NCI-H2171 treated with DMSO at 0.1 percent for 48 hours (cell line): ENCODE measurements at regions not wholly inside any gene's neighbourhood (a gene's known extent, or its start where the extent isn't known, plus 50 kb on each side); places are given as distances from the start of the nearest gene placed in this dataset.

Experiments
- DNase-seq: peaks from one replicate; lab custom pipeline; 2025; lab: John Stamatoyannopoulos, UW

DNA sequence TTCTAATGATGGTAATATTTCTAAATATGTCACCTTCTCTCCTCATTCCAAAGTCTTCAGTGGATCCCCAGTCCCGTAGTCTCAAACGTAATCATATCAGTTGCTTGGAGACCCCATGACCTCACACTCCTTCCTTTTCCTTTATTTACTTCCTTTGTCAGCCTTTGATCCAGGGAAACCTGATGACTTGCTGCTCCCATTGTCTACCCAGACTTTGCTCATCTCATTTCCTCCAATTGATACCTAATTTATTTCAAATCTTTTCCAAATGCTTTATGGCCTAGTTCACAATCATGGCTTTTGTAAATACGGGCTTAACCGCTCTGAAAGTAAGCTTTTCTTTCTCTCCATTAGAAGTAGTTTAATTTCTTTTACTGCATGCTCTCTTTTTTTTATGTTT is 402.4 kb upstream of the CYRIA start:
- no peak for DNase-seq

GRCh38 chr2:17065536-17065935 is 399.9 kb upstream of the CYRIA start:
- DNase-seq, result no peak

DNA sequence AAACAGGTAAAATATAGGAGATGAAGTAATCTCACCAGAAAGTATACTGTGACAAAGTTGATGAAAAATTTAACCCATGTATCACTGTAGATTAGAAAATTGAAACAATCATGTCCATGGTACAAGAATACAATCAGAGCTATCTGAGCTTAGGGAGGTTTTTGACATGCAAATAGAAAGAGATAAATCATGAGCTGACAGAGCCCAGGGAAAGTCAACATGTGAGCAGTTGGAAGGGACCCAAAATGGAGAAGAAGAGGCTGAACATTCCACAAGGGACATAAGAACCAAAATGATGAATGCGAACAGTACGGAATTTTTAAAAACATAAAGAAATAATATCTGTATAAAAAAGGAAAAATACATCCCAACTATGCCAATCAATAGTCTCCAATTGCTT is 395.4 kb upstream of the CYRIA start:
- DNase-seq, result no peak

- no peak for DNase-seq
These were observed 393.8 kb upstream of the CYRIA start for GRCh38 chr2:17059458-17059857.

GRCh38 chr2:17058772-17059402 is 393.3 kb upstream of the CYRIA start:
- DNase-seq, result no peak

GRCh38 chr2:17057109-17058017 is 391.7 kb upstream of the CYRIA start:
- DNase-seq, result no peak

GRCh38 chr2:17056236-17056635 is 390.6 kb upstream of the CYRIA start:
- no peak for DNase-seq

- DNase-seq, result no peak
These were observed 386.4 kb upstream of the CYRIA start for GRCh38 chr2:17052001-17052400.

GRCh38 chr2:17051538-17051937 is 385.9 kb upstream of the CYRIA start:
- no peak for DNase-seq

DNA sequence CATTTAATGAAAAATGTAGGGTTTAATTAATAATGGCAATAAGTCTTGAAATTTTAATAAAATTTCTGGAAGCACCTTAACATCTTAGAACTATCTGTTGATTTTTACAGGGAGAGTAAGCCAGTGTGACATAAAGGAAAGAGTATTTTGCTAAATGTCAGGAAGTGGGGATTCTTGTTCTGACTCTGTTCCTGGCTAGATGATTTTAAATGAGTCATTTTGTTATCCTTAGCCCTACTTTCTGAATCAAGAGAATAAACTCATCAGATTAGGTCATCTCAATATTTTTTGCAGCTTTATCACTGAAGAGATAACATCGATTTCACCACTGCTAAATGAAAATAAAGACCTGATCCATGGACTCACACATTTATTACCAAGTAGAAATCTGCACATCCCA is 377.5 kb upstream of the CYRIA start:
- no peak for DNase-seq

- no peak for DNase-seq
These were observed 370.7 kb upstream of the CYRIA start for GRCh38 chr2:17036361-17036760.

GRCh38 chr2:17035010-17035409 is 369.4 kb upstream of the CYRIA start:
- no peak for DNase-seq

DNA sequence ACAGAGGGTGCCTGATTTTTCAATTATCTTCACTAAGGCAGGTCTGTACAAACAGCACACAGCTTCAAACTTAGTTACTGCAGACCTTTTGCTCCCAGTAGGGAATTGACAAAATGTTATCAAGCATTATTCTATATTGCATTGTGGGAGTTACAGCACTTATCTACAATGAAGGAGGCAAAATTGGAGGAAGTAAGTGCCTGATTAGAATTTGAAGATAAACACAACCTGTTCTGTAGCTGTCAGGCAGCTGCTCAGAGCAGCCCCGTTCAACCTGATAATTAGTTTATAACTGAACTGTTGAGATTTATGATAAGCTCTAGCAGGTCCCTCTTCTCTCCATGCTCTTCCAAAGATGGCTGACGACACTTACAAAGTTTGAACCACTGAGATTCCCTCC is 364.4 kb upstream of the CYRIA start:
- no peak for DNase-seq

GRCh38 chr2:17012297-17012696 is 346.7 kb upstream of the CYRIA start:
- DNase-seq, result no peak

DNA sequence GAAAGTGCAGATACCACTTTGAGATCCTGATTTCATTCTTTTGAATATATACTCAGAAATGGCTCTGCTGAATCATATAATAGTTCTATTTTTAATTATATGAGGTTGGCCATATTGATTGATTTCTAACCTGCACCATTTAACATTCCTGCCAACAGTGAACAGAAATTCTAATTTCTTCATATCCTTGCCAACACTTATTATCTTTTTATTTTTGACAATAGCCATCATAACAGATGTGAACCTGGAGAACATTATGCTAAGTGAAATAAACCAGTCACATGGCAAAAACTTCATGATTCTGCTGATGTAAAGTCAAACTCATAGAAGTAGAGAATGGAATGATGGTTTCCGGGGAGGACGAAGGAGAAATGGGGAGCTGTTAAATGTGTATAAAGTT is 344.5 kb upstream of the CYRIA start:
- no peak for DNase-seq

DNA sequence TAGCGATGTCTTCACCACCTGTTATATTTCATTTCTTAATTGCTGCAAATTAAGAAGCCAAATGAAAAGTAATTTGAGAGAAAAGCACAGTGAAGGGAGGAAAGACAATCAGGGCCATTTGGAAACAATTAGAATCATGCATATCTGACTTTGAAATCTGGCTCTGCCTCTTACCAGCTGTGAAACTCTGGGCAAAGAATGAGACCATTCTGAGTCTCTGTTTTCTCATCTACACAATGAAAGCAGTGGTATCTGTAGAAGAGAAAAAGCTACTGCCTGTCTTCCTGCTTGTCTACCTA is 334.5 kb upstream of the CYRIA start:
- DNase-seq, result no peak

GRCh38 chr2:16999347-17000183 is 333.9 kb upstream of the CYRIA start:
- DNase-seq, result no peak

DNA sequence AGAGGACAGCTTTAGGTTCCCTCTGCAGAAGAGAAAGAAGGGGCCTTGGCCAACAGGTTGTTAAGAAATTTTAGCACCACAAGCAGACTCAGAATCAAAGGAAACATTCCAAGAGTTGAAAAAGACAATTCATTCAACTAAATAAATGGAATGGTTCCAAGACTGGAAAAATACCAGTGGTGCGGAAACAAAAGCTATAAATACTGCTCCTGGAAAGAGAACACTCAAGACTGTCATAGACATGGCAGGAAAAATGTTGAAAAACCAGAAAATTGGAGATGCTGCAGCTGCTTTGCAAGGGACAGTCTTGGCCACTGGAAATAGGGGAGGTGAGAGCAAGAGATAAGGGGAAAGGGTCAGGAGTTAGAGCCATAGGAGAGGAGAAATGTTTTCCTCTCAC is 312.7 kb upstream of the CYRIA start:
- no peak for DNase-seq

DNA sequence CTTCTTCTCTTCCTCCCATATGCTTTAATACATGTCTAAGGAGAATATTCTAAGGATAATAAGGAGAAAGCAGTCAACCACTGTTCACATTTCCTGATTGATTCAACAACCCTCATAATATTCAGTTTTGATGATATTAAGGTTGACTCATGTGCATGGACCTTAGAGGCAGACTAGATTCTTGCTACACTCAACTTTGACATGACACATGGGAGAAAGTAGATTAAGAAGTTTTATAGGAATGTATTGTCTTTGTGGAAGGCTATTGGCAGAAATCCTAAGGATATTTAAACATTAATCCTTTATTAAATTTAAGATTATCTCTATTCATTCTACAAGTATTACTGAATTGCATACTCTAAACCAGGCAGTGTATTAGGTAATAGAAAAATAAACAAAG is 309.1 kb upstream of the CYRIA start:
- DNase-seq, result no peak

GRCh38 chr2:16973586-16974286 is 308.1 kb upstream of the CYRIA start:
- DNase-seq, result no peak

DNA sequence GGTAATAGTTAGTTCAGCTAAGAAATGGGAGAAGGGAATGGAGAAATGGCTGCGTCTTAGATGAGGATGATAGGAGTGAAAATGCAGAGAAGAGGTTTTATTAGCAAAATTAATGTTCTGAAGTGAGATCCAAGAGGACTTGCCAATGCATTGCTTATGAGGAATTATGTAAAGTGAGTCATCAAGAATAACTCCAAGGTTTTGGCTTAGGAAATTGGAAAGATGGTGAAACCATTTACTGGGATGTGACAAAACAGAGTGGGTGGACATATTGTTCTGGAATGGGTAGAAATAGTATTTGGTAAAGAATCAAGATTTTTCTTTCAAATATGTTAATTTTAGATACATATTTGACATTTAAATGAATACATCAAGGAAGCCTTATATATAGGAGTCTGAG is 306.6 kb upstream of the CYRIA start:
- no peak for DNase-seq

GRCh38 chr2:16971722-16972234 is 306.1 kb upstream of the CYRIA start:
- DNase-seq, result no peak
